ENCODE measurements at regions not wholly inside any gene's neighbourhood (a gene's known extent, or its start where the extent isn't known, plus 50 kb on each side); places are given as distances from the start of the nearest gene placed in this dataset.

DNA sequence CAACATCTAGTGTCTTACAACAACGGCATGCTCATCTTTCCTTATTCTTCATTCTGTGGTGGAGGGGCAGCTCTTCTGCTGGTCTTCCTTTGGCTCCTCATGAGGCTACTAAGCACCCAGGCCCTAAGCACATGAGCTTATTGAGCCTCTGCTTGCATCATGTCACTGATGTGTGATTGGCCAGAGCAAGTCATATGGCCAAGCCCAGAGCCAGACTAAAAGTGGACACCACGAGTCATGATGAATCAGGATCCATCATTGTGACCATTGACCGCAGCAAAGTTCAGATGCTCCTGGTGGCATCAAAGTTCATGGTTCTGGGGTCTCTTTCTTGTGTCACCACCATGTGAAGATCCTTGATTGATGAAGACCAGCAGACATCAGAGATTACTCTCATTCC lies 192.0 kb upstream of the FOXA2 start:
- H3K4me3 ChIP-seq (ENCODE audit: low read depth, low read length): no peak overlapping the region
- no peak for DNase-seq (ENCODE audit: low read depth)

GRCh38 chr20:22779878-22780277 lies 195.5 kb upstream of the FOXA2 start:
- no peak for TF ChIP-seq CTCF (conservative IDR thresholded peaks at IDR 0.05; ENCODE audit: low read depth, low read length)
- DNase-seq (ENCODE audit: low read depth): no peak
- no peak overlapping the region for H3K4me3 ChIP-seq (ENCODE audit: low read depth, low read length)

More for the DNA sequence above, 192.0 kb upstream of the FOXA2 start:
- no peak for TF ChIP-seq CTCF (conservative IDR thresholded peaks at IDR 0.05; ENCODE audit: low read depth, low read length)

- TF ChIP-seq CTCF (conservative IDR thresholded peaks at IDR 0.05; ENCODE audit: low read depth, low read length): no peak
- no peak for DNase-seq (ENCODE audit: low read depth)
- no peak overlapping the region for H3K4me3 ChIP-seq (ENCODE audit: low read depth, low read length)
These were observed 197.5 kb upstream of the FOXA2 start for GRCh38 chr20:22781869-22782268.

DNA sequence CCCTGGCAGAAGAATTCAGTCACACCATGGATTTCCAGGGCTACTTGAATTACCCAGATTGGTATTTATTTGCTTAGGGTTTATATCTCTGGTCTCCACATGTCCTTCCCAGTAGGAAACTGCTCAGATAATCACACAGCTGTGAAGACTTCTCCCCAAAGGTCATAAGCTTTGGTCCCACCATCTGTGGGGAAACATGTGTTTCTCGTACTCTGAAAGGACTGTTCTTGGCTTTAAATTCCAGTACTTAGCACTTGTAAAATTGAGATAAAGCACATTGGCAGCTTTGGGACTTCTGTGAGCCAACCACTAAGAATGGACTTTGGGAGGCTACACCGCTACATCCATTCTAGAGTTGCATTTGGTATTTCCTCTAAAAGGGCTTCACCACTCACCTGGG lies 205.3 kb upstream of the FOXA2 start:
- H3K4me3 ChIP-seq (ENCODE audit: low read depth, low read length): no peak overlapping the region
- no peak for TF ChIP-seq CTCF (conservative IDR thresholded peaks at IDR 0.05; ENCODE audit: low read depth, low read length)
- no peak for DNase-seq (ENCODE audit: low read depth)

GRCh38 chr20:22791396-22791795 lies 207.0 kb upstream of the FOXA2 start:
- no peak for TF ChIP-seq CTCF (conservative IDR thresholded peaks at IDR 0.05; ENCODE audit: low read depth, low read length)
- H3K4me3 ChIP-seq (ENCODE audit: low read depth, low read length): no peak overlapping the region
- no peak for DNase-seq (ENCODE audit: low read depth)

DNA sequence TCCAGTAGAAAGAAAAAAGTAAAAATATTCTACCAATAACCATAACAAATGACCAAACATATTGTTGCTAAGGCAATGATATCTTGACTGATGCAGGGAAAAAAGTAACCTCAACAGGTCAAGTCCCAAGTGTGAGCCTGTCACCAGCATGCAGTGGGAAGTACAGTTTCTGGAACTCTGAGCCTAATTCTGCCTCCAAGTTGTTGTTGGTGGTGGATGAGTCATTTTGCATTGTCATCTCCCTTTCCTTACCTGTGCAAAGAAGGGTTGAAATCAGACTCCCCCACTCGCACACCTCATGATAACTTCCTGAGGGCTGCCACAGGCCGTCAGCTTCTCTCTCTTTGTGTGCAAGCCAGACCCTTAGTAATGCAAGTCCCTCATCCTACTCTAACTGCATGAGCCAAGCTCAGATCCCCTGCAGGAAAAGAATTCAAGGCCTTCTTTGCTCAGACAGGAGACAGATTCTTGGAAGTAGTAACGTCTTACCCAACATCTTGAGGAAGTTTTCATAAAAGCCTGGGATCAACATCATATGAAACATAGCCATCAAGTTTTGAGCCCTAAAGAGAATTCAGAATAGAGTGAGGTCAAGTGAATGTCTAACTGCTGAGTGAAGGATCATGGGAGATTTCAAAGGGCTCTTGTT lies 207.6 kb upstream of the FOXA2 start:
- no peak overlapping the region for H3K4me3 ChIP-seq (ENCODE audit: low read depth, low read length)
- no peak for DNase-seq (ENCODE audit: low read depth)
- no peak for TF ChIP-seq CTCF (conservative IDR thresholded peaks at IDR 0.05; ENCODE audit: low read depth, low read length)

DNA sequence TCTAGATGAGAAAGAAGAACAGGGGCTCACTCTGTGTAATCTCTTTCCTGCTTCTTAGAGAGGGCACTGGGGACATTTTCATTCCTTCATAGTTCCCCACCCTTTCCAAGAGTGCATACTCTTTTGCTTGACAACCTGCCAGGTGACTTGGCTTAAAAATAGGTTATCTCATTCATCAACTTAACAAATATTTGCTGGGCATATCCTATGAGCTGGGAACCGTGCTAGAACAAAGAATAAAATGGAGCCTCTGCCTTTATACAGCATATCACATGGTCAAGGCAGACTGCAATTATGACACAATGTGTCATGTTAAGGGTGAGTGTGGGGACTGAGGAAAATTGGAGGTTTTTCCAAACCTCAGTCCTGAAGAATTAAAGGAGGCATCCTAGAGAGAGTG lies 209.8 kb upstream of the FOXA2 start:
- no peak for DNase-seq (ENCODE audit: low read depth)
- no peak for TF ChIP-seq CTCF (conservative IDR thresholded peaks at IDR 0.05; ENCODE audit: low read depth, low read length)
- H3K4me3 ChIP-seq (ENCODE audit: low read depth, low read length): no peak overlapping the region

Measured in epithelial cell of proximal tubule (primary cell).